CD14-positive monocyte (primary cell): ENCODE measurements at regions not wholly inside any gene's neighbourhood (a gene's known extent, or its start where the extent isn't known, plus 50 kb on each side); places are given as distances from the start of the nearest gene placed in this dataset.

ENCODE experiments used
- DNase-seq, 3 donors: peaks; one replicate each; pipeline ENCODE4 v3.0.0-alpha.2; 2011 to 2022
- H2AFZ ChIP-seq: 2 replicates; pipeline ENCODE4 v1.6.0; 2012; ENCODE audit warnings: mild to moderate bottlenecking, low read depth, low read length, inconsistent platforms; ENCODE audit not compliant: insufficient read depth, poor library complexity, severe bottlenecking
- H3K27ac ChIP-seq, 2 donors: 1 replicate in 1 of 2; 2 replicates in 1 of 2; pipeline ENCODE4 v1.5.1; 2012 to 2013; ENCODE audit warnings: low read length in 2 of 2, control low read depth in 1 of 2, inconsistent platforms in 1 of 2, low read depth in 1 of 2, mild to moderate bottlenecking in 1 of 2
- H3K27me3 ChIP-seq, 2 donors: one replicate each; pipeline versions ENCODE4 v1.6.0 to v1.6.1; 2011 to 2013; ENCODE audit warnings: low read length in 2 of 2; ENCODE audit not compliant: control insufficient read depth in 2 of 2, insufficient read depth in 2 of 2
- H3K36me3 ChIP-seq, 2 donors: replicated peaks in 1 of 2; 1 replicate in 1 of 2; 2 replicates in 1 of 2; pipeline versions ENCODE4 v1.5.1 to v1.6.1; 2012 to 2013; ENCODE audit warnings: low read length in 2 of 2, control low read depth in 1 of 2, inconsistent platforms in 1 of 2, mild to moderate bottlenecking in 1 of 2; ENCODE audit not compliant: insufficient read depth in 2 of 2, control insufficient read depth in 1 of 2
- H3K4me1 ChIP-seq, 2 donors: 1 replicate in 1 of 2; 2 replicates in 1 of 2; pipeline versions ENCODE4 v1.5.1 to v1.6.1; 2012 to 2013; ENCODE audit warnings: low read length in 2 of 2, control low read depth in 1 of 2, inconsistent platforms in 1 of 2, mild to moderate bottlenecking in 1 of 2, moderate library complexity in 1 of 2; ENCODE audit not compliant: insufficient read depth in 2 of 2, control insufficient read depth in 1 of 2
- H3K4me2 ChIP-seq: replicated peaks from 2 replicates; pipeline ENCODE3; 2012; ENCODE audit warnings: low read length, moderate library complexity, mild to moderate bottlenecking; ENCODE audit not compliant: poor library complexity, severe bottlenecking; ENCODE audit errors: extremely low read depth
- H3K4me3 ChIP-seq, 3 experiments: fragments of 200-600 bp in 1 of 3; sonication (generic) in 1 of 3; replicated peaks in 1 of 3; 1 replicate in 2 of 3; 2 replicates in 1 of 3; pipeline ENCODE4 v1.5.1; 2011 to 2013; ENCODE audit warnings: low read length in 3 of 3, mild to moderate bottlenecking in 3 of 3, control low read depth in 2 of 3, low read depth in 2 of 3, inconsistent platforms in 1 of 3, moderate library complexity in 1 of 3
- H3K79me2 ChIP-seq: 2 replicates; pipeline ENCODE4 v1.6.0; 2012; ENCODE audit warnings: mild to moderate bottlenecking, control low read depth, inconsistent platforms, low read length, moderate library complexity; ENCODE audit not compliant: insufficient read depth
- H3K9ac ChIP-seq: 2 replicates; pipeline ENCODE4 v1.6.0; 2017; ENCODE audit warnings: low read length, mild to moderate bottlenecking; ENCODE audit not compliant: insufficient read depth, poor library complexity, severe bottlenecking
- H3K9me3 ChIP-seq, 2 donors: replicated peaks in 1 of 2; 1 replicate in 1 of 2; 2 replicates in 1 of 2; pipeline versions ENCODE4 v1.5.1 to v1.6.1; 2012 to 2013; ENCODE audit warnings: low read length in 2 of 2, control low read depth in 1 of 2; ENCODE audit not compliant: control insufficient read depth in 1 of 2, insufficient read depth in 1 of 2
- H4K20me1 ChIP-seq: 2 replicates; pipeline ENCODE4 v1.6.0; 2012; ENCODE audit warnings: mild to moderate bottlenecking, low read length, control low read depth, moderate library complexity; ENCODE audit not compliant: insufficient read depth
- H3K27ac Mint-ChIP-seq, 7 donors: one replicate each; pipeline ENCODE4 v1.8.0; 2020; ENCODE audit warnings: mild to moderate bottlenecking in 7 of 7, mixed read lengths in 7 of 7, moderate library complexity in 6 of 7, inconsistent platforms in 2 of 7
- H3K27me3 Mint-ChIP-seq, 3 donors: one replicate each; pipeline ENCODE4 v1.8.0; 2021 to 2022; ENCODE audit warnings: low read depth in 3 of 3, mild to moderate bottlenecking in 3 of 3, mixed read lengths in 3 of 3, moderate library complexity in 3 of 3, inconsistent platforms in 1 of 3
- H3K36me3 Mint-ChIP-seq, 2 donors: one replicate each; pipeline ENCODE4 v1.8.0; 2020; ENCODE audit warnings: mixed read lengths in 2 of 2, inconsistent platforms in 1 of 2, mild to moderate bottlenecking in 1 of 2
- H3K4me1 Mint-ChIP-seq: one replicate; pipeline ENCODE4 v1.8.0; 2020; ENCODE audit warnings: mild to moderate bottlenecking, mixed read lengths
- H3K4me3 Mint-ChIP-seq, 2 donors: one replicate each; pipeline ENCODE4 v1.8.0; 2020; ENCODE audit warnings: mild to moderate bottlenecking in 2 of 2, mixed read lengths in 2 of 2, moderate library complexity in 1 of 2
- H3K9me3 Mint-ChIP-seq, 7 donors: one replicate each; pipeline ENCODE4 v1.8.0; 2020 to 2022; ENCODE audit warnings: mixed read lengths in 7 of 7, mild to moderate bottlenecking in 6 of 7, moderate library complexity in 6 of 7, inconsistent platforms in 2 of 7
- WGBS: methylation state at CpG from one replicate; pipeline ENCODE4 v1.1.5; 2013; ENCODE audit warnings: missing lambda C conversion rate; ENCODE audit not compliant: insufficient coverage; 5-methylcytosine and 5-hydroxymethylcytosine counted together
- intact Hi-C, 2 donors: fragments of 100-400 bp; cut with micrococcal nuclease; formaldehyde crosslinking; loops; one replicate each; pipeline versions ENCODE4 v1.15.0 to v1.15.1; 2023
- TF ChIP-seq, protein P1 (sequence below): fragments of 200-600 bp; IDR thresholded peaks from one replicate; pipeline ENCODE4 v1.8.0; 2022; ENCODE audit warnings: antibody characterized with exemption, mild to moderate bottlenecking

DNA sequence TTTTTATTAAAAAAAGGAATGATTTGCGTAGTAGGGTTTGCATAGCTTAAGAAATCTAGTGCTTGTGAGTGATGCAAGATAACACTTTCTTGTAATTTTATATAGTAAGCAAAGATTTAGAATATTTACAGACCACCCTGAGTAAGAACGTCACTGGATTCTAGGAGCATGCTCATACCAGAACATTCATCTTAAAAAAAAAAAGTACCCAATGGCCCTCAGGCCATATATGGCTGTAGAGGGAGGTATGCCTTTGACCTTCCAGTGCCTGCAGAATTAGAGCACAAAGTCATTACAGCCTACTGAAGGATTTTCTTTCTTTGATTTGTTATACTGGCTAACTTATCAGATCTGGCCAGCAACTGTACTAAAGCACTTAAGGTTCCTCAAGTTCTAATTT, 236.3 kb upstream of the GYPA start:
- Histone ChIP-seq H3K4me2 (no peak overlapping the region), H2AFZ (no peak overlapping the region), H3K27ac (no peak overlapping the region), H3K4me3 (no peak overlapping the region), H3K4me1 (no peaks in the 10 kb centered on the region), H3K79me2 (no peaks in the 10 kb centered on the region), H4K20me1 (no peaks in the 10 kb centered on the region), H3K9ac (no peak overlapping the region), H3K27me3 (peaks cover 0 to 2% of the 10 kb centered on the region in 2 donors), H3K9me3 (no peaks in the 10 kb centered on the region), H3K36me3 (no peaks in the 10 kb centered on the region)
- Mint-ChIP-seq H3K27ac (no peak overlapping the region), H3K36me3 (no peaks in the 10 kb centered on the region), H3K9me3 (no peaks in the 10 kb centered on the region), H3K4me3 (no peak overlapping the region), H3K4me1 (no peaks in the 10 kb centered on the region), H3K27me3 (peaks cover 3 to 9% (median 4%) of the 10 kb centered on the region in 3 donors)
- DNase-seq = no peak
- no CpG with 5 or more reads among the region's 2 CpGs for WGBS
- TF ChIP-seq, protein P1, sequence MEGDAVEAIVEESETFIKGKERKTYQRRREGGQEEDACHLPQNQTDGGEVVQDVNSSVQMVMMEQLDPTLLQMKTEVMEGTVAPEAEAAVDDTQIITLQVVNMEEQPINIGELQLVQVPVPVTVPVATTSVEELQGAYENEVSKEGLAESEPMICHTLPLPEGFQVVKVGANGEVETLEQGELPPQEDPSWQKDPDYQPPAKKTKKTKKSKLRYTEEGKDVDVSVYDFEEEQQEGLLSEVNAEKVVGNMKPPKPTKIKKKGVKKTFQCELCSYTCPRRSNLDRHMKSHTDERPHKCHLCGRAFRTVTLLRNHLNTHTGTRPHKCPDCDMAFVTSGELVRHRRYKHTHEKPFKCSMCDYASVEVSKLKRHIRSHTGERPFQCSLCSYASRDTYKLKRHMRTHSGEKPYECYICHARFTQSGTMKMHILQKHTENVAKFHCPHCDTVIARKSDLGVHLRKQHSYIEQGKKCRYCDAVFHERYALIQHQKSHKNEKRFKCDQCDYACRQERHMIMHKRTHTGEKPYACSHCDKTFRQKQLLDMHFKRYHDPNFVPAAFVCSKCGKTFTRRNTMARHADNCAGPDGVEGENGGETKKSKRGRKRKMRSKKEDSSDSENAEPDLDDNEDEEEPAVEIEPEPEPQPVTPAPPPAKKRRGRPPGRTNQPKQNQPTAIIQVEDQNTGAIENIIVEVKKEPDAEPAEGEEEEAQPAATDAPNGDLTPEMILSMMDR = no peak
- intact Hi-C loops = no loop called here

DNA sequence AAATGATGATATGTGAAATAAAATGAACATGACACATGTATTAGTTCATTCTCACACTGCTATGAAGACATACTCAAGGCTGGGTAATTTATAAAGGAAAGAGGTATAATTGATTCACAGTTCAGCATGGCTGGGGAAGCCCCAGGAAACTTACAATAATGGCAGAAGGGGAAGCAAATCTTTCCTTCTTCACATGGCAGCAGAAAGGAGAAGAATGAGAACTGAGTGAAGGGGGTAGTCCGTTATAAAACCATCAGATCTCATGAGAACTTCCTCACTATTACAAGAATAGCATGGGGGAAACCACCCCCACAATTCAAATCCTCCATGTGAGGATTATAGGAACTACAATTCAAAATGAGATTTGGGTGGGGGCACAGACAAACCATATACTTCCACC, 243.9 kb upstream of the GYPA start:
- Mint-ChIP-seq H3K4me1 (no peaks in the 10 kb centered on the region), H3K4me3 (no peak overlapping the region)

More for the DNA sequence above, 243.9 kb upstream of the GYPA start:
- Histone ChIP-seq H4K20me1 (no peaks in the 10 kb centered on the region), H3K9me3 (peaks cover 13 to 14% of the 10 kb centered on the region in 2 donors), H3K4me1 (no peaks in the 10 kb centered on the region), H2AFZ (no peak overlapping the region), H3K27ac (no peak overlapping the region), H3K27me3 (no peaks in the 10 kb centered on the region), H3K79me2 (no peaks in the 10 kb centered on the region), H3K36me3 (no peaks in the 10 kb centered on the region), H3K4me2 (no peak overlapping the region), H3K4me3 (no peak overlapping the region), H3K9ac (no peak overlapping the region)
- no CpG with 5 or more reads among the region's 1 CpG for WGBS
- Mint-ChIP-seq H3K27ac (no peak overlapping the region), H3K9me3 (peaks cover 12 to 23% (median 17%) of the 10 kb centered on the region in 7 donors), H3K36me3 (no peaks in the 10 kb centered on the region), H3K27me3 (peaks cover 0 to 1% (median 0%) of the 10 kb centered on the region in 3 donors)
- TF ChIP-seq, protein P1 = no peak
- intact Hi-C loops = no loop called here
- DNase-seq = no peak
